ENCODE measurements at regions not wholly inside any gene's neighbourhood (a gene's known extent, or its start where the extent isn't known, plus 50 kb on each side); places are given as distances from the start of the nearest gene placed in this dataset.

GRCh38 chr5:156004754-156005153 is 322.2 kb upstream of the SGCD start:
- no peak for TF ChIP-seq CTCF (IDR thresholded peaks at IDR 0.05; ENCODE audit: low read depth, low read length, missing control alignments)
- DNase-seq = no peak
- no peaks in the 10 kb centered on the region for H3K27me3 ChIP-seq (replicated peaks)
- in situ Hi-C loops (cut with HindIII; ENCODE audit: low pct_ligation_motif_present, low sequenced_read_pairs) = no loop called here
- H3K36me3 ChIP-seq (replicated peaks) = no peaks in the 10 kb centered on the region
- no peak overlapping the region for H3K4me3 ChIP-seq (ENCODE audit: low read depth, low read length)
- no peak overlapping the region for H3K27ac ChIP-seq

- no peak for DNase-seq
- Histone ChIP-seq H3K4me3 (ENCODE audit: low read depth, low read length) (no peak overlapping the region), H3K27ac (no peak overlapping the region), H3K36me3 (replicated peaks) (no peaks in the 10 kb centered on the region), H3K27me3 (replicated peaks) (no peaks in the 10 kb centered on the region)
- no peak for TF ChIP-seq CTCF (IDR thresholded peaks at IDR 0.05; ENCODE audit: low read depth, low read length, missing control alignments)
- in situ Hi-C loops (cut with HindIII; ENCODE audit: low pct_ligation_motif_present, low sequenced_read_pairs) = no loop called here
These were observed 320.8 kb upstream of the SGCD start for GRCh38 chr5:156006026-156006647.

- Histone ChIP-seq H3K27me3 (replicated peaks) (no peaks in the 10 kb centered on the region), H3K27ac (no peak overlapping the region), H3K4me3 (ENCODE audit: low read depth, low read length) (no peak overlapping the region), H3K36me3 (replicated peaks) (no peaks in the 10 kb centered on the region)
- in situ Hi-C loops (cut with HindIII; ENCODE audit: low pct_ligation_motif_present, low sequenced_read_pairs) = no loop called here
- TF ChIP-seq CTCF (IDR thresholded peaks at IDR 0.05; ENCODE audit: low read depth, low read length, missing control alignments) = no peak
- no peak for DNase-seq
These were observed 318.1 kb upstream of the SGCD start for GRCh38 chr5:156008844-156009243.

- no peaks in the 10 kb centered on the region for H3K36me3 ChIP-seq (replicated peaks)
- H3K27ac ChIP-seq = no peak overlapping the region
- H3K27me3 ChIP-seq (replicated peaks) = no peaks in the 10 kb centered on the region
- in situ Hi-C loops (cut with HindIII; ENCODE audit: low pct_ligation_motif_present, low sequenced_read_pairs) = no loop called here
- H3K4me3 ChIP-seq (ENCODE audit: low read depth, low read length) = no peak overlapping the region
- DNase-seq = no peak
- no peak for TF ChIP-seq CTCF (IDR thresholded peaks at IDR 0.05; ENCODE audit: low read depth, low read length, missing control alignments)
These were observed 317.4 kb upstream of the SGCD start for GRCh38 chr5:156009583-156009982.

GRCh38 chr5:156015137-156015536 is 311.8 kb upstream of the SGCD start:
- in situ Hi-C loops (cut with HindIII; ENCODE audit: low pct_ligation_motif_present, low sequenced_read_pairs) = no loop called here
- Histone ChIP-seq H3K27ac (no peak overlapping the region), H3K27me3 (replicated peaks) (no peaks in the 10 kb centered on the region), H3K36me3 (replicated peaks) (no peaks in the 10 kb centered on the region), H3K4me3 (ENCODE audit: low read depth, low read length) (no peak overlapping the region)
- no peak for DNase-seq
- TF ChIP-seq CTCF (IDR thresholded peaks at IDR 0.05; ENCODE audit: low read depth, low read length, missing control alignments) = no peak

GRCh38 chr5:156019130-156019529 is 307.8 kb upstream of the SGCD start:
- Histone ChIP-seq H3K27ac (no peak overlapping the region), H3K36me3 (replicated peaks) (no peaks in the 10 kb centered on the region), H3K4me3 (ENCODE audit: low read depth, low read length) (no peak overlapping the region), H3K27me3 (replicated peaks) (no peaks in the 10 kb centered on the region)
- no peak for DNase-seq
- in situ Hi-C loops (cut with HindIII; ENCODE audit: low pct_ligation_motif_present, low sequenced_read_pairs) = no loop called here
- no peak for TF ChIP-seq CTCF (IDR thresholded peaks at IDR 0.05; ENCODE audit: low read depth, low read length, missing control alignments)
